HK-2 (cell line): ENCODE measurements at regions not wholly inside any gene's neighbourhood (a gene's known extent, or its start where the extent isn't known, plus 50 kb on each side); places are given as distances from the start of the nearest gene placed in this dataset.
"Not testable (repeated sequence)": the region's sequence is repeated elsewhere in the genome, so short reads cannot be mapped to it uniquely, and the experiment has no call there.

Source experiments
- DNase-seq: peaks from one replicate; pipeline ENCODE4 v3.0.0-alpha.2; 2018; ENCODE audit not compliant: unreplicated experiment

DNA sequence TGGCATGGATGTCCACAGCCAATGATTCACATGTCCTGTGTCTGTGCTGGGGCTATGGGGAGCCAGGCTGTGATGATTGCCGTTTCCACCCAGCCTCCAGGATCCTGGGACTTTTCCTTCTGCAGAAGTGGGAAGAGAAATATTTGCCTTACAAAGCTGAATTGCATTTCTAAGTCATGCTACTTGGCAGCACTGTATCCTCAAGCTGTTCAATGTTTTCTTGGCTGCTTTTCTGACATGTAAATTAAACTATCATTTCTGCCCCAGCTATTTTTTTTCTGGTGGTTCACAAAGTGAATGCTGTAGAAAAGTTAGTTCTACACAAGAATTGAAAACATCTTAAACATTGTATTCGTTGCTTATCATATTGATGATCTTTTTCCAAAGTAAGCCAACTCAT lies 51.9 kb upstream of the TCERG1L start:
- DNase-seq = no peak

DNA sequence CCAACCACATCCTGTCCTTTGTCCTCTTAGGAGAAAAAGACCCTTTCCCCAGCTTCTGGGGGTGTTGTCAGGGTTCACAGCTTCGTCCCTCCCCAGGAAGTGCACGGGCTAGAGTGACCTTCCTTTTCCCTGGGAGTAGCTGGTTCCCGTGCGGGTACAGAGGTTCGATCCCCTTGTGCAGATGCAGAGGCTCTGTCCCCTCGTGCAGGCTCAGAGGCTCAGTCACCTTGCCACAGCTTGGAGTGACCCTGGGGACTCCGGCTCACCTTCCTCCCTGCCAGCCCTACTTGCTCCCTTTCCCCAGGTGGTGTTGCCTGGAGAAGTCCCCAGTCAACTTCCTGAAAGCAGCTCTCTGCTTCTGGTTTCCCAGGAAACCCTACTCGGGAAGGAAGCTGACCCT lies 60.0 kb upstream of the TCERG1L start:
- DNase-seq = no peak

DNA sequence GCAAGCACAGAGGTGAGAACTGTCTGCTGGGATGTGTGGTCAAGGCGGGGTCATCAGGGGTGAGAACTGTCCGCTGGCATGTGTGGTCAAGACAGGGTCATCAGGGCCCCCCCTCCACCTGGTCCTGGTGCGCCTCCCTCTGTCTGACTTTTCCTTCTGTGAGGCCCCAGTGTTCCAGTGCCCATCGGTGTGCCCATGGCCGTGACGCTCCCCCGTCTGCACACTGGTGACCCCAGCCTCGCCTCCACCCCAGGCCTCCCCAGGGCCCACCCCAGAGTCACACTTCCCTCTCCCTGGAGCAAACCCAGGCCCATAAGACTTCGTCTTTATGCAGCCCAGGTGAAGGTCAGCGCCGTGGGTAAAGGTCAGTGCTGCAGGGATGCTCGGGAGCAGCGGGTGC lies 70.1 kb upstream of the TCERG1L start:
- DNase-seq = no peak

DNA sequence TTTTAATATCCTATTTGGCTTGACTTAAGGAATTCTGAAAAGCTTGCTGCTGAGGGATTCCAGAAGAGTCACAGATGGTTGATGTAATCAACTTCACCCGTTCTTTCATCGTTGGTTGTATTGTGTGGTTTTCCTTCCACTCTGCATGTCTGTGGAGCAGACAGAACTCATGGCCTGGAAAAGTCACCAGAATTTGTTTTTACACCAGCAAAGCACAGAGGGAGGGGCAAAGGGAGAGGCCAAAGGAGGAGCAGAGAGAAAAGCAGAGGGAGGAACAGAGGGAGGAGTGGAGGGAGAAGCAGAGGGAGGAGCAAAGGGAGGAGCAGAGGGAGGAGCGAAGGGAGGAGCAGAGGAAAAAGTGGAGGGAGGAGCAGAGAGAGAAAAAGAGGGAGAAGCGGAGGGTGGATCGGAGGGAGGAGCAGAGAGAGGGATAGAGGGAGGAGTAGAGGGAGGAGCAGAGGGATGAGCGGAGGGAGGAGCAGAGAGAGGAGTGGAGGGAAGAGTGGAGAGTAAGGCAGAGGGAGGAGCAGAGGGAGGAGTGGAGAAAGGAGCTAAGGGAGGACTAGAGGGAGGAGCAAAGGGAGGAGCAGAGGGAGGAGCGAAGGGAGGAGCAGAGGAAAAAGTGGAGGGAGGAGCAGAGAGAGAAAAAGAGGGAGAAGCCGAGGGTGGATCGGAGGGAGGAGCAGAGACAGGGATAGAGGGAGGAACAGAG lies 73.8 kb upstream of the TCERG1L start:
- DNase-seq = not testable (repeated sequence)

DNA sequence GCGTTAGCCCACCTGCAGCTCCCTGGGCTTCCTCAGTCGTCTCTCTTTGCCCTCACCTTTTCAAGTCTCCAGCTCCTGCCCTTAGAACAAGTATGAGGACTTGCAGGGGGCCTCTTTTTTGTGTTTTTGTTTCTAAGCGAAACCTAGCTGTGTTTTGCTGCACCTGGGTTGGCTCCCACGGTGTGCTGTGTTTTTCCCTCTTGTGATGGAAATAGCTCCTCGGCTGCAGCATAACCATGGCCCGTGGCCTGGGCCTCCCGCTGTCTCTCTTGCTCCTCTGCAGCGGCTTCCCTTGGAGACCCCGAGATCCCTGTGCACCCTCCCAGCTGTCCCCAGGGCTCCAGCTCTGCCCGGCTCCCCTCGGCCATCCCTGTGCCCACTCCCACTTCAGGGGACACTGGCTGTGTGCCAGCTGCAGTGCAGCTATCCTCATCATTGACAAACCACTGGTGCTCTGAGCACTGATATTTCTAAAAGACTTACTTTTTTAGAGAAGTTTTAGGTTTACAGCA lies 75.6 kb upstream of the TCERG1L start:
- no peak for DNase-seq

DNA sequence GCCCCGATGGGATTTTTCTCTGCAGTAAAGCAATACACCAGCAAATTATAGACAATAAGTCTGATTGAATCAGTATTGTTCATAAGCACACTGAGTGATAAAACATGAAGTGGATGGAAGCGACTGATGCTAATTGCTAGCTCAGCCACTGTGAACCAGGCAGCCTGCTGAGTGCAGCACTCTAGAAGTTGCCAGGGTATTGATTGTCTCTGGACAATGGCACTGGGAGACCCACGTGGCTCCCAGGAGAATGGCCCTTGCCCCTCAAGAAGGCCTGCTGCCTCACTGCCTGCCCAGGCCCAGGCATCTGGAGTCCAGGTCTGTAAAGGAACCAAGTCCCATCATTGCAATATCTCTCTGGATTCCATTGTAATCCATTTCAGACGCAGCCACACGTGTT lies 80.4 kb upstream of the TCERG1L start:
- DNase-seq = no peak

DNA sequence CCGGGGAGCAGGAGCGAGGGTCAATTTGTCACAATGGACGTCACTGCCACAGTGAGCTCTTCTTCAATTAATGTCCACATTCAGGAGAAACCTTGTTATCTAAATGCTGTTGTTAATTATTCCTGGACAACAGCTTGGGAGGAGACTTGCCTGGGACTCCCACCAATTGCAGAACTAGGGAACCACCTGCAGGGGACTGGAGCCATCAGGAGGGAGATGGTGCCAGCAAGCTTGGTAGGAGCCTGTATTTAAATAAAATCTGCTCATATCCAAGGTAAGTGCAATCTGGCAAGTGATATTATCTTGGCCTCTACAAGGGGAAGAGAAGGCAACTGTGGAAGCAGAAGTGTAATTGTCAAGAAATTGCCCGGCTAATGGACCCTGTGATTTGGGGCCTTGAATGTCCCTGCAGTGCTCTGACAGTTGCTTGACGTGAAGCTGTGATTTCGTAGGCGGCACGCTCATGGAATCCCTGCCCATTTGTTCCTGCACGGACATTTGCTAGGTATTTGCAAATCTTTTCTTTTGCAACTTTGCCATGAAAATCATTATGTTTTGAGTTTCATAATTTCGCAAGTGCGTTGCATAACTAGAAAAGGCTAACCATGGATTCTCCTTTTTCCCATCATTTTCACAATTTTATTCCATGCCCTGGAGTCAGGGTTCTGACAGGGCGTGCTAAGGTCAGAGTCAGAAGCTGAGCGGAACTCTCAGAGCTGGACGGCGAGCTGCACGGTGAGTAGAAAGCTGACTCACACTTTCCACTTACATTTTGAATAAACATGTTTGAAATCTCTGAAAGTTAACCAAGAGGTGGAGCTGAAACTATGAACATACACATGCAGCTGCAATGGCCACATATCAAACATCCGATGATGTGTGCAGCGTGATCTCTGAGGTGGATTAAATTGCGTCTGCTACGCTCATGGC lies 84.9 kb upstream of the TCERG1L start:
- no peak for DNase-seq

DNA sequence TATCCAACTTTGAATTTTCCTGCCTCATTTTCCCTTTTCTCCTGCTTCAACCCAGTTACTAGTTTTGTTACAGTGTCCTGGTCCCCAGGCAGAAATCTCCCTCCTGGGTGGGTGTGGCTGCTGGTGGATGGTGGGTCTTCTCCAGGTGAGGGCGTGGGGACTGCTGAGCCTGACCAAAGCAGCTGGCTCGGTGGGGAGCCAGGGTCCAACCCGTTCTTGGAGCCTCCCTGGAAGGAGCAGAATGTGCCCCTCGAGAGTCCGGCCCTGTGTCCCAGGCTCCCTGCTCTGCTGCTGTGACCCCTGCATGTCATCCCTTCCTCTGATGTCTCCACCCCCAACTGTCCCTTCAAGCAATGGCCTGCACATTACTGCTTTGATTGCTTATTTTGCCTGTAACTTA lies 86.6 kb upstream of the TCERG1L start:
- no peak for DNase-seq

DNA sequence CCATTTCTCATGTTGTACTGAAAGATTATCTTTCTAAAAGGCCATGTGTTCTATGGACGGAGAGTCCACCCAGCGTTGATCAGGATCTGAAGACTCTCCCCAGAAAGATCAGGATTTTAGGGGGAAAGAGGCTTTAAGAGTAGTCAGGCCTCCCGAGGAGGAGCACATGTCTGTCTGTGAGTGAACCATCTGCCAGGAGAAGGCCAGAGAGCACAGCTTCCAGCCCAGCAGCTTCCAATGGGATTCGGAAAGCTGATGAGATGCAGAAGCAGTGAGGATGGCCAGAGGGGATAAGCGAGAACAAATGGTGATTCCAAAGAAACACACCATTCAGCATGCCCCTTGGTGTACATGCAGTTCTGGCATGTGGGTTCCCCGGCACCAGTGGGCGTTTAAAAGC lies 88.5 kb upstream of the TCERG1L start:
- no peak for DNase-seq

DNA sequence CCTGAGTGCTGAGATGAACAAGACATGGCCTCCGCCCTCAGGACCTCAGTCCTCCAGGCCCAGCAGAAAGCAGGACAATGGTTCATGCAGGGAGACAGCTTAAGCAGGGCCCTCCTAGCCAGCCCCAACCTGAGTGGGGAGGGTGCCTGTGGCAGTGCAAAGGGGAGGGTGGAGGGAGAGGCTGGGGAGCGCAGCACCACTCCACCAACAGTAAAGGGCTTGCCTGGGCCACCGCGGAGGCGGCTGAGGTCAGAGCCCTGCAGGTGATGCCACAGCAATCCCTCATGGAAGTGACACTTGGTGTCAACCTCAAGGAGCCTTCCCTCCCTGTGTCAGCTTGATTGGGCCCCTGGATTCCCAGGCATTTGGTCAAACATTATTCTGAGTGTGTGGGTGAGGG lies 89.0 kb upstream of the TCERG1L start:
- DNase-seq = no peak

DNA sequence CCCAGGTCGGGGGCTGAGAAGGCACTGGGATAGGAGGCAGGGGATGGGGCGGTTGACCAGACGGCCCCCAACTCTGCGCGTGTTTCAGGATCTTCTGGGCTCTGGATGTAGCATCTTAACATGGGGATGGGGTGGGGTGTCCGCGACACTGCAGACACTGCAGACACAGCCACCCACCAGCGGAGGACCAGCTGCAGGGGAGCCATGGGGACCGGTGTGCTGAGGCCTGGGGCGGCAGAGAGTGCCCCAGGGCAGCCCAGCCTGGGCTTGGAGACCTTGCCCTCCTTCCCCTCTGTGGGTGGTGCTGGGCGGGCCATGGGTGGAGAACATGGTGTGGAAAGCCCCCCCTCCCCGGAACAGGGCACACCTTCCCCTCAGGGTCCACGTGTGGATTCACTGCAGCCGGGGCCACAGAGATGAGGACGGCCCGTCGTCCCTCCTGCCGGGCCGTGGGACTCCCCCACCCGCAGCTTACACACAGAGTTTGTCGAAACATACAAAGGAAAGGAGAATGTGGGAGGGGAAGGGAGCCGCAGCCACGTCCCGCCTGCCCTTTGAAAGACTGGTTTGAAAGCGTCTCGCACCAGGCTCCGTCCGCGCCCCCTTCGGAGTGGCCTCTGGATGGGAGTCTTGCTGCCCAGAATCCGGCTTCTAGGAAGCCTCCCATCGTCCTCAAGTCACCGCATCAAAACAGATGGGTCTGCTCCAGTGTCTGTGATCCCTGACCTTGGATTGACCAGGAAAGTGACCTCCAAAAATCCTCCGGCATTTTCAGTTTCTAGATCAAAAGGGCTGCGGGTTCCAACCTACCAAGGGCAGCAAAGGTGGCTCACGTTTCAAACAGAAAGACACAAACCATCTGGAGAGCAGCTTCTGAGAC lies 91.5 kb upstream of the TCERG1L start:
- no peak for DNase-seq

DNA sequence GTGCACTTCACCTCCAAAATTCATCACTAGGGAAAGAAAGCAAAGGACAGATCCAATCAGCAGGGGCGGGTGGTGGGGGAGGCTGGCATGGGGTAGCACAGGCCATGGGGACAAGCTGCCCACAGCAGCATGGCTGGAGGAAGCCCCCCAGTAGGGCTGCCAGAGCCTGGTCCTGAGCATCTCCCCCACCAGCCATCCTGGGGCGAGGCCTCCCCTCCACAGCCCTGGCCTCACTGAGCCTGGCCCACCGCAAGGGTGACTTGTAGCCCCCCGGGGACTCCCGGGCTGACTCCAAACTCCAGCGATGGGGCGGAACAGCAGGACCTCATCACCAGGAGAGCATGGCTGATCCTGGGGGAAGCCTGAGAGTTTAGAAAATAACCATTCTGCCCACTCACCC lies 92.4 kb upstream of the TCERG1L start:
- no peak for DNase-seq

DNA sequence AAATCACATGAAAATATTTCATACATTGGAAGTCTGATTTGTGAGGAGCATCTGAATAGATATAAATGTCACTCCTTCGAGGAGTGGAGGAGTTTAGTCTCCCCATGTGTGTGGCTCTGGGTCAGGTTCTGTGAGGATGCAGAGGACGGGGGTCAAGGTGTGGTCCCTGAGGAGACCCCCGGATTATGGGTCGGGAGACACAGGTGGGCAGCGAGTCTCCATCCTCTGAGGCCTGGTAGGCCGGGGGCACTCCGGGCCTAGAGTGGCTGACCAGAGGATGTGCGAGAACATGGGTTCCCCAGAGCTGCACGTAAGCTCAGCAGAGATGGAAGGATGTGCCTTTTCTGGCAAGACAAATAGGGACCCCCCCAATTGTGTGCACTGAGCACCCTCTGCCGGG lies 93.4 kb upstream of the TCERG1L start:
- DNase-seq = no peak

DNA sequence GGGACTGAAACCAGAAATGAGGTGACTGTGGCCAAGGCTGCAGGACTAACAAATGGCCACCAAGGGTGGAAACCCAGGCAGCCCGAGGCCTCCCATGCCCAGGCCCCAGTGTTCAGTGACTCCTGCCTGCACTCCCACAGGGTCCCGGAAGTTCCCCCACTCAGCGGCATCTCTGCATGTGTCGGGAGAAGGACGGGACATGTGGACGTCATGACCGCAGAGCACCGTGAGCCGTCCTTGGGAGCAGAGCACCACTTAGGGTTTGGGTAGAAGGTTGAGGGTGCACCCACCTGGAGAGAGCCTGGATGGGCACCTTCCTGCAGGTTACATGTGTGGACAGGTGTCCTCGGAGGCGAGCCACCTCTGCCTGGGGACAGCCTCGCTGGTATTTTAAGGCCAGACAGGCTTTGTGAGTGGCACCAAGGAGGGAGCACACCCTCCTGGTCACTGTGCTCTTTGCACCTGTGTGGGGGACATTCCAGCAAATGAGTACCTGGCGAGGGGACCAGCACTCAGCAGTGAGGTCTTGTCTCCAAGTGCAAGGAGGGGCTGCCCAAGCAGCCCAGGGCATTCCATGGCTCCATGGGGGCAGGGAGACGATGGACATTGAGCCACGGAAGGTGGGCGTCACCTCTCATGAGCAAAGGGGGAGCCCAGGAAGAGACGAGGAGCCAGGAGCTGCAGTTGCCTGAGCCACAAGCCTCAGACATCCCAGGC lies 95.3 kb upstream of the TCERG1L start:
- no peak for DNase-seq

DNA sequence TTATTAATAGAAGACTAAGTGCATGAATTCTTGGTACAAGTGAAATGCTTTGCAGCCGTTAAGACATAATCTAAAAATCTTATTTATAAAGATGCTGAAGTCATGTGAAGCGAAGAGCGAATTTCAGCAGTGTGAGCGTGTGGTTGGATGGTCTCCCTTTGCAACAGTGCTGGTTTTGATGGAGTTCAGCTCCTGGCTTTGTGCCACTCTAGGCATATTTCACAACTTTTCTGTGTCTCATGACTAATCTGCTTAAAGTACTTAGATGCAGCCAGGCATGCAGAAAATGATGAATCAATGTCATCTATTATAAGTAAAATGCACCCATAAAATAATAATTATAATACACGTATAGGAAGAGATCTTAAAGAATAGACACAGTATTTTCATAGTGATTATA lies 107.2 kb upstream of the TCERG1L start:
- no peak for DNase-seq

DNA sequence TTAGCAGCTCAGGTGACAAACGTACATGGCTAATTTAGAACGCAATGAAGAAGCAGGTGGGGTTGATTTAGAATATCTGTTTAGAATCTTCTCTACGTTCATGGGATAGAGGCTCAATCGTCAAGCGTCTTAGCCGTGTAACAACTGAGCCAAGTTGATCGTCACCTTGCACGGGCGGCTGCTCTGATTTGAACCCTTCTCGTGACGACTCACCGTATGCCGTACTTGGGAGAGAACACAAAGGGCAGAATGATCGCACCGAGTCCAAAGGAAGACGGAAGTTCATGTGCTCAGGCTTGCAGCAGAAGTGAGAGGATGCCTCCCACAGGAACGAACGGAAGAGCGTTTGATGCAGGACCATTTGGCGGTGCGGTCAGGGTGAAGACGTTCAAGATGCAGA lies 108.3 kb upstream of the TCERG1L start:
- no peak for DNase-seq

DNA sequence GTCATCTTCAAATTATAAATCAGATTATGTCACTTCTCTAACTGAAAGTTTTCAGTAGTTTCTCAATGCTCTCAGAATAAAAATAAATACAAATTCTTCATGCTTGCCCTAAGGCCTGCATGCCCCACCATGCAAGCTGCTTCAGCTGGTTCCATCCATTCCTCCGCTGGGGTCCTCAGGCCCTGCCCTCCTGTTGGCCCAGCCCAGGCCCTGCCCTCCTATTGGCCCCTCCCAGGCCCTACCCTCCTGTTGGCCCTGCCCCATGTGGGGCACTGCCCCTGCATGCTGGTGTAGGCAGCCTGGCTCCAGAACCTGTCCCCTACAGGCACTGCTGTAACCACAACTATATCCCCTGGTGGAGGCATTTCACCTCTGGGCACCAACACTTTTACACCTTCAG lies 109.3 kb upstream of the TCERG1L start:
- no peak for DNase-seq

DNA sequence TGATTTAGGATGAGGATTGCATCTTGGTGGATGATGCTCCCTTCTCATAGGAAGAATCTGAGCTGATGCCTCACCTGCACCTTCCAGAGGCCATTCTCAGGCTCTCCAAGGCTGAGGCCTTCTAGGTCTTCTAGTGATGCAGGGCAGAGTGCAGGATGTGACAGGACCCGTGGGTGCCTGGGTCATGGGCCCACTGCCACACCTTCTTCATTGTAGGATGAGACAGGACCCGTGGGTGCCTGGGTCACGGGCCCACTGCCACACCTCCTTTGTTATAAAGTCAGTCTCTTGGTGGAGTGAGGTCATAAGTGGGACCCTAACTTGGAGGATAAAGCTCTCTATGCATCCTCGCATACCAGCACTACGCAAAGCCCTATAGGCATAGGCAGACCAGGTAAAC lies 109.9 kb upstream of the TCERG1L start:
- DNase-seq = no peak

DNA sequence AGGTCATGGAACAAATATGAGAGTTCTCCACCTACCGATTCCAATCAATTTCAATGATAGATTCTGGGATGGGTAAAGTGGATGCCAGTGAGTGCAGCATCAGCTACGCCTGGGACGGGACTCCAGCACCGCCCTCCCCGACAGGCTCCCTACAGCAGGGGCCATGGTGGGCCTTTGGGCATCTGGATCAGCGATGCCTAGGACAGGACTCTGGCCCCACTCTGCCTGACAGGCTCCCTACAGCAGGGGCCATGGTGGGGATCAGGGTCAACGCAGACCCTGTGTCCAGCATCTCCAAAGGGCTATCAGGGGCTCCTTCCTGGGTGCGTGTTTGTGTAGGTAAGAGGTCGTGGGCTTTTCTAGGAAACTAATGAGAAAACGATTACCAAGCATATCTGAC lies 111.2 kb upstream of the TCERG1L start:
- no peak for DNase-seq

DNA sequence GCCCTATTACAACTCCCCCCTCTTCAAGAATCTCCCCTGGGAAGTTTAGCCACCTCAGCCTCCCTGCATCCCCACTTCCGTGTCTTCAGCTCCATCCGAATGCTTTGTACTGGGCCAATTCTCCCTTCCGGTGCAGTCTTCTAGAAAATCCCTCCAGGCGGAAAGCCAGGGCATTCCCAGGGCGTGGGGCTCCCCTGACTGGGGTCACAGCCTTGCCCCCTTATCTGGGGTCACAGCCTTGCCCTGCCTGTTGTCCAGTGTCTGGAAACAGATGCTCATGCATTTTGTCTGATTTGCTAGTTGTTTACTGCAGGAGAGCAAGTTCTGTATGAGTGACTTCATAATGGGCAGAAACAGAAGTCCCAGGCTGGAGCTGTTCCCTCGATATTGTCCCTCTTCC lies 112.5 kb upstream of the TCERG1L start:
- DNase-seq = no peak

DNA sequence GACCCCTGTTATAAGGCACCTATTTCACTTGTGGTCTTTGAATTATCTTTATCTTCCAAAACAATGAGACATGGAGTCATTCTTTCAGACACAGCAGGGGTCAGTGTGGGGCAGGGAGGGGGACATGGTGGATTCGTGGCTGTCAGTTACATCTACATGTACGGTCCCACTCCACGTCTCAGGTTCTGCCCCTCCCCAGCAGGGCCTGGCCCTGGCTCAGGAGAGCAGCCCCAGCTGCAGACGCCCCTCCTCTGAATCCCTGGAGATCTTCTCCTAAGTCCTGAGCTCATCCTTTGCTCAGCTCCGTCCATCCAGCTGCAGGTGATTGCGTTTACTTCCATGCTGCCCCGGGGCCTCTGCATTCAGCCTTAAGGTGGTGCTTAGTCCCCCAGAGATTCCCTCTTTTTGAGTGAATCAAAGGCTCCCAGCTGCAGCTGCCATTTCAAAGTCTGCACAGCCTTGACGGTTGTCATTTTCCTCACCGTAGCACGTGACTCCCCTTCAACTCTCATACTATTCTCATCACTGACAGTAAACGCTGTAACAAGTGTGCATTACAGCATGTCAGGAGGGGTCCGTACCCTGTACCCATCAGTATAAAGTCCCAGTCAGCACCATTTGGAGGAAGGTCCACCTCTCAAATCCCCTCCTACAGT lies 113.4 kb upstream of the TCERG1L start:
- no peak for DNase-seq
